NCI-H1694 treated with DMSO at 0.1 percent for 48 hours (cell line): ENCODE measurements at regions not wholly inside any gene's neighbourhood (a gene's known extent, or its start where the extent isn't known, plus 50 kb on each side); places are given as distances from the start of the nearest gene placed in this dataset.
"Not testable (repeated sequence)": the region's sequence is repeated elsewhere in the genome, so short reads cannot be mapped to it uniquely, and the experiment has no call there.

ENCODE experiments used
- DNase-seq: peaks from one replicate; lab custom pipeline; 2025; lab: John Stamatoyannopoulos, UW

- DNase-seq: no peak
Observed at GRCh38 chr15:96213045-96213444, 117.5 kb upstream of the NR2F2 start.

GRCh38 chr15:96213896-96214295, 116.6 kb upstream of the NR2F2 start:
- no peak for DNase-seq

GRCh38 chr15:96216481-96216880, 114.0 kb upstream of the NR2F2 start:
- not testable (repeated sequence) for DNase-seq

- no peak for DNase-seq
Observed at GRCh38 chr15:96217983-96218382, 112.5 kb upstream of the NR2F2 start.

- DNase-seq: no peak
Observed at GRCh38 chr15:96218623-96219455, 111.7 kb upstream of the NR2F2 start.

- no peak for DNase-seq
Observed at GRCh38 chr15:96219681-96220080, 110.8 kb upstream of the NR2F2 start.

- no peak for DNase-seq
Observed at GRCh38 chr15:96220657-96221056, 109.8 kb upstream of the NR2F2 start.

GRCh38 chr15:96222981-96223380, 107.5 kb upstream of the NR2F2 start:
- no peak for DNase-seq

- no peak for DNase-seq
Observed at GRCh38 chr15:96223939-96224338, 106.6 kb upstream of the NR2F2 start.

GRCh38 chr15:96225642-96226259, 104.7 kb upstream of the NR2F2 start:
- DNase-seq: no peak

GRCh38 chr15:96230526-96231181, 99.8 kb upstream of the NR2F2 start:
- DNase-seq: no peak

- no peak for DNase-seq
Observed at GRCh38 chr15:96232335-96232734, 98.2 kb upstream of the NR2F2 start.

GRCh38 chr15:96234109-96234892, 96.2 kb upstream of the NR2F2 start:
- no peak for DNase-seq

GRCh38 chr15:96237002-96237401, 93.5 kb upstream of the NR2F2 start:
- no peak for DNase-seq

GRCh38 chr15:96242761-96243160, 87.7 kb upstream of the NR2F2 start:
- no peak for DNase-seq

GRCh38 chr15:96243701-96244100, 86.8 kb upstream of the NR2F2 start:
- no peak for DNase-seq

GRCh38 chr15:96245252-96245651, 85.2 kb upstream of the NR2F2 start:
- no peak for DNase-seq

- no peak for DNase-seq
Observed at GRCh38 chr15:96246057-96246456, 84.4 kb upstream of the NR2F2 start.

- no peak for DNase-seq
Observed at GRCh38 chr15:96247621-96248305, 82.7 kb upstream of the NR2F2 start.

- DNase-seq: no peak
Observed at GRCh38 chr15:96252148-96252547, 78.4 kb upstream of the NR2F2 start.

- DNase-seq: no peak
Observed at GRCh38 chr15:96253006-96253747, 77.3 kb upstream of the NR2F2 start.
